PC-9 (cell line): ENCODE measurements at regions not wholly inside any gene's neighbourhood (a gene's known extent, or its start where the extent isn't known, plus 50 kb on each side); places are given as distances from the start of the nearest gene placed in this dataset.

ENCODE experiments used
- BruUV-seq: library from RNA; stranded (reverse); fragments of 400-500 nt; replicated peaks from 2 replicates; lab custom pipeline; 2021; lab: Mats Ljungman, UMichigan
- CTCF ChIA-PET: fragments of 300-600 bp; sonication (Branson Sonifier 250); formaldehyde crosslinking; loops from one replicate; lab custom pipeline; 2022; ENCODE audit warnings: antibody characterized with exemption; lab: Charles Lee
- POLR2A ChIA-PET: fragments of 300-600 bp; sonication (Branson Sonifier 250); formaldehyde crosslinking; loops from one replicate; lab custom pipeline; 2022; ENCODE audit warnings: antibody characterized with exemption; ENCODE audit not compliant: unreplicated experiment; lab: Charles Lee
- DNase-seq, 2 experiments: peaks; one replicate each; pipeline versions ENCODE4 v3.0.0 to v3.0.0-alpha.2; 2015 to 2022; ENCODE audit warnings: mixed read lengths in 1 of 2
- H2AFZ ChIP-seq: fragments of 200-600 bp; sonication (generic); 2 replicates; pipeline ENCODE4 v1.8.1; 2017; ENCODE audit warnings: antibody characterized with exemption
- H3F3A ChIP-seq: fragments of 200-600 bp; sonication (generic); 2 replicates; pipeline ENCODE4 v1.8.1; 2017; ENCODE audit warnings: antibody characterized with exemption, mild to moderate bottlenecking, low read depth; ENCODE audit not compliant: insufficient read depth
- H3K27ac ChIP-seq: fragments of 200-600 bp; sonication (generic); 2 replicates; pipeline ENCODE4 v1.6.1; 2016; ENCODE audit warnings: mixed run types
- H3K27me3 ChIP-seq: fragments of 200-600 bp; sonication (generic); 2 replicates; pipeline ENCODE4 v1.6.1; 2016; ENCODE audit warnings: low read depth, mixed run types; ENCODE audit not compliant: insufficient read depth
- H3K36me3 ChIP-seq: fragments of 200-600 bp; sonication (generic); 2 replicates; pipeline ENCODE4 v1.6.1; 2016; ENCODE audit warnings: low read depth, mixed run types
- H3K4me1 ChIP-seq: fragments of 200-600 bp; sonication (generic); replicated peaks from 2 replicates; pipeline ENCODE4 v1.6.1; 2016; ENCODE audit warnings: mixed run types; ENCODE audit not compliant: insufficient read depth
- H3K4me2 ChIP-seq: fragments of 200-600 bp; sonication (generic); 2 replicates; pipeline ENCODE4 v1.6.1; 2017; ENCODE audit warnings: mixed run types
- H3K4me3 ChIP-seq: fragments of 200-600 bp; sonication (generic); 2 replicates; pipeline ENCODE4 v1.6.1; 2016; ENCODE audit warnings: mixed run types
- H3K79me2 ChIP-seq: fragments of 200-600 bp; sonication (generic); 2 replicates; pipeline ENCODE4 v1.6.1; 2017; ENCODE audit warnings: low read depth, mixed run types
- H3K9me2 ChIP-seq: fragments of 200-600 bp; sonication (generic); 2 replicates; pipeline ENCODE4 v1.8.1; 2017; ENCODE audit warnings: mild to moderate bottlenecking; ENCODE audit not compliant: insufficient read depth
- H3K9me3 ChIP-seq: fragments of 200-600 bp; sonication (generic); 2 replicates; pipeline ENCODE4 v1.8.1; 2016; ENCODE audit warnings: low read depth; ENCODE audit not compliant: insufficient read depth
- H4K20me1 ChIP-seq: fragments of 200-600 bp; sonication (generic); 2 replicates; pipeline ENCODE4 v1.8.1; 2017; ENCODE audit not compliant: insufficient read depth
- CTCF ChIP-seq: fragments of 200-600 bp; sonication (generic); conservative IDR thresholded peaks from 2 replicates; pipeline ENCODE4 v1.6.1; 2017; ENCODE audit warnings: mixed run types, antibody characterized with exemption, mild to moderate bottlenecking, moderate library complexity
- EZH2 ChIP-seq: fragments of 200-600 bp; sonication (generic); IDR thresholded peaks from 2 replicates; pipeline ENCODE4 v1.8.0; 2017; ENCODE audit warnings: antibody characterized with exemption, low read depth
- intact Hi-C: fragments of 100-400 bp; cut with micrococcal nuclease; formaldehyde crosslinking; loops from one replicate; pipeline ENCODE4 v1.10.0; 2022; ENCODE audit not compliant: unreplicated experiment

DNA sequence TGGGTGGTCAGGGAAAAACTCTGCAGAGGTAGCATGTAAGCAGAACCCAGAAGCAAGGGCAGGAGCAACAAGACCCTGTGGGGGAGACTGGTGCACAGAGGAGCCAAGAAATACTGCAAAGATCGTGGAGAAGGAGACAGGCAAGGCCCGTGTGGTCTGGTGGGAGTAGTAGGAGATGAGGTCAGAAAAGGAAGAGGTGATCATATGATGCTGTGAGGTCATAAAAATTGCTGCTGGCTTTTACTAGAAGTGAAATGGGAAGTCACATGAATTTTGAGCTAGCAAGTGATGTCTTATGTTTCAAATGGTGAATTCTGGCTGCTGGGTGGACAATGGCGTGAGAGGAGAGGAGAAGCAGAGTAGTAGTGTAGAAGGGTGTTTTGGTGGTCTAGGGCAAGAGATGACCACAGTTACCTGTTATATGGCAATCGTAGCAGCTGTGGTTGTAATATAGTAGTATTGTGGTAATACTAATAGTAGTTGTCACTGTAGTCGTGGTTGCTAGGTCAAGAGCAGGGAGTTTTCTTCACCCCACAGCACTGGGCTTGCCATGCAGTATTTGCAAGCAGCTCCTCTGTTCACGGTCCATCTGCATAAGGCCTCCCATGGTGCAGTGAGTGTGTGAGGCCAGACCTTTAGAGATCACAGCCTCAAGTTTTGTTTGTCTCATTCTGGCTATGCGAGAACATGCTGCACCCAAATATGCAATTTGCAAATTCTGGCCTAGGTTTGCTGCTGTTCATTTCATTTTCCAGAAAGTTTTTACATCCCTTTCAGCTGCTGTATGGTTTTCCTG, 205.0 kb downstream of the TSHZ3 start:
- no peak overlapping the region for H3K4me3 ChIP-seq
- no peak overlapping the region for H3K4me2 ChIP-seq
- peaks cover 44% of the 10 kb centered on the region for H3K27me3 ChIP-seq
- ChIA-PET POLR2A (no interaction called here), CTCF (no interaction called here)
- no peaks in the 10 kb centered on the region for H3K36me3 ChIP-seq
- no peaks in the 10 kb centered on the region for H4K20me1 ChIP-seq
- no peaks in the 10 kb centered on the region for H3K79me2 ChIP-seq
- no TSS peak for BruUV-seq
- no peak overlapping the region for H2AFZ ChIP-seq
- no peaks in the 10 kb centered on the region for H3K4me1 ChIP-seq
- TF ChIP-seq EZH2 (no peak), CTCF (no peak)
- H3K27ac ChIP-seq, result no peak overlapping the region
- intact Hi-C loops, result no loop called here
- H3K9me3 ChIP-seq, result no peaks in the 10 kb centered on the region
- H3F3A ChIP-seq, result no peaks in the 10 kb centered on the region
- H3K9me2 ChIP-seq, result no peaks in the 10 kb centered on the region
- no peak for DNase-seq

DNA sequence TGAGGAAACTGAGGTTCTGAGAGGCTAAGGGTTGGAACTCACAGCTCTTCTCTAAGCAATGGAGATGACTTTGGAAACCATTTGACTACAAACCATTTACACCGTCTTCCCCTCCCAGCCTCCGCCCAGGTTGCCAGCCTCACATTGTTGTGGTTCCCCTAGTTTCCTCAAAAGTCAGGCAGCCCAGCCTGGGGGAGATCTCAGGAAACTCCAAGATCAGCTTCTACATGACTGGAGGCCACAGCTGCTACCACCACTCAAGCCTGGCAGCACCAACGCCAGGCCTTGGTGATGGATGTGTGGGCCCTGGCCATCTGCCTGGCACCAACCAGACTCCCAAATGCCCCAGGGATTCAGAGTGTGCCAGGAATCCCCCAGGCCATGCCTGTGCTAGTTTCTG, 207.9 kb downstream of the TSHZ3 start:
- intact Hi-C loops, result no loop called here
- TF ChIP-seq EZH2 (no peak), CTCF (no peak)
- CTCF ChIA-PET, result no interaction called here
- Histone ChIP-seq H3K36me3 (no peaks in the 10 kb centered on the region), H3K9me2 (no peaks in the 10 kb centered on the region), H3K79me2 (no peaks in the 10 kb centered on the region), H3K27ac (no peak overlapping the region), H3K4me2 (no peak overlapping the region), H3K9me3 (no peaks in the 10 kb centered on the region), H3K27me3 (peaks cover 36% of the 10 kb centered on the region), H4K20me1 (no peaks in the 10 kb centered on the region), H3K4me1 (no peaks in the 10 kb centered on the region), H2AFZ (no peak overlapping the region), H3K4me3 (no peak overlapping the region), H3F3A (no peaks in the 10 kb centered on the region)
- no peak for DNase-seq
- no TSS peak for BruUV-seq
- POLR2A ChIA-PET, result no interaction called here

GRCh38 chr19:31140717-31141116, 208.5 kb downstream of the TSHZ3 start:
- no peaks in the 10 kb centered on the region for H3K36me3 ChIP-seq
- DNase-seq, result no peak
- no peak overlapping the region for H3K27ac ChIP-seq
- H3K4me1 ChIP-seq, result no peaks in the 10 kb centered on the region
- ChIA-PET CTCF (no interaction called here), POLR2A (no interaction called here)
- BruUV-seq, result no TSS peak
- H3K4me3 ChIP-seq, result no peak overlapping the region
- no peaks in the 10 kb centered on the region for H4K20me1 ChIP-seq
- H3K9me2 ChIP-seq, result no peaks in the 10 kb centered on the region
- peaks cover 31% of the 10 kb centered on the region for H3K27me3 ChIP-seq
- H3K79me2 ChIP-seq, result no peaks in the 10 kb centered on the region
- intact Hi-C loops, result no loop called here
- no peaks in the 10 kb centered on the region for H3K9me3 ChIP-seq
- TF ChIP-seq EZH2, result no peak
- TF ChIP-seq CTCF, result no peak
- no peak overlapping the region for H3K4me2 ChIP-seq
- H2AFZ ChIP-seq, result no peak overlapping the region
- no peaks in the 10 kb centered on the region for H3F3A ChIP-seq
